WTC11 (cell line): ENCODE measurements at regions not wholly inside any gene's neighbourhood (a gene's known extent, or its start where the extent isn't known, plus 50 kb on each side); places are given as distances from the start of the nearest gene placed in this dataset.

ENCODE experiments used
- ATAC-seq: fragments of 200-7000 bp; cut with Tn5 transposase; 2 replicates; pipeline ENCODE4 v1.10.0; 2021; ENCODE audit warnings: mild to moderate bottlenecking, moderate library complexity
- CTCF ChIA-PET: fragments of 300-600 bp; sonication (Branson Sonifier 250); formaldehyde crosslinking; loops from one replicate; lab custom pipeline; 2021; ENCODE audit warnings: antibody characterized with exemption; lab: Charles Lee
- POLR2A ChIA-PET: fragments of 350-600 bp; sonication (Branson Sonifier 250); formaldehyde crosslinking; loops from one replicate; lab custom pipeline; 2021; ENCODE audit warnings: antibody characterized with exemption; lab: Charles Lee
- DNase-seq: peaks from one replicate; pipeline ENCODE4 v3.0.0; 2021; ENCODE audit warnings: low spot score
- H3K27ac Mint-ChIP-seq: 2 replicates; pipeline ENCODE4 v1.8.0; 2021; ENCODE audit warnings: mixed read lengths
- H3K27me3 Mint-ChIP-seq: 2 replicates; pipeline ENCODE4 v1.8.0; 2021; ENCODE audit warnings: low read depth, mild to moderate bottlenecking, moderate library complexity, mixed read lengths
- H3K36me3 Mint-ChIP-seq: 2 replicates; pipeline ENCODE4 v1.8.0; 2021; ENCODE audit warnings: mixed read lengths
- H3K4me1 Mint-ChIP-seq: 2 replicates; pipeline ENCODE4 v1.8.0; 2022; ENCODE audit warnings: mixed read lengths
- H3K4me3 Mint-ChIP-seq: 2 replicates; pipeline ENCODE4 v1.8.0; 2021; ENCODE audit warnings: mild to moderate bottlenecking, moderate library complexity, mixed read lengths
- H3K9me3 Mint-ChIP-seq: 2 replicates; pipeline ENCODE4 v1.8.0; 2021; ENCODE audit warnings: mixed read lengths
- EMX1 ChIP-seq: fragments of 250-450 bp; sonication (Bioruptor Pico); IDR thresholded peaks from 2 replicates; pipeline ENCODE4 v1.8.0; 2021; ENCODE audit warnings: mild to moderate bottlenecking
- ESRRA ChIP-seq: sonication (generic); formaldehyde crosslinking; IDR thresholded peaks from 2 replicates; pipeline ENCODE4 v1.8.1; 2022; ENCODE audit warnings: mild to moderate bottlenecking, missing genetic modification reagents, borderline replicate concordance
- FOXK1 ChIP-seq: sonication (generic); formaldehyde crosslinking; IDR thresholded peaks from 2 replicates; pipeline ENCODE4 v1.8.0; 2022; ENCODE audit warnings: mild to moderate bottlenecking, moderate library complexity, missing genetic modification reagents
- NFATC4 ChIP-seq: fragments of 250-450 bp; sonication (Bioruptor Pico); IDR thresholded peaks from 2 replicates; pipeline ENCODE4 v1.9.0; 2021; ENCODE audit warnings: mild to moderate bottlenecking
- NFE2L1 ChIP-seq: sonication (generic); formaldehyde crosslinking; IDR thresholded peaks from 2 replicates; pipeline ENCODE4 v1.8.1; 2023; ENCODE audit warnings: missing genetic modification reagents
- NR3C1 ChIP-seq: sonication (generic); formaldehyde crosslinking; conservative IDR thresholded peaks from 2 replicates; pipeline ENCODE4 v1.8.1; 2023; ENCODE audit warnings: low read depth, mild to moderate bottlenecking, missing genetic modification reagents
- OVOL2 ChIP-seq: fragments of 250-450 bp; sonication (Bioruptor Pico); IDR thresholded peaks from 2 replicates; pipeline ENCODE4 v1.9.0; 2021; ENCODE audit warnings: mild to moderate bottlenecking, borderline replicate concordance
- PRRX2 ChIP-seq: fragments of 250-450 bp; sonication (Bioruptor Pico); IDR thresholded peaks from 2 replicates; pipeline ENCODE4 v1.8.0; 2021; ENCODE audit warnings: mild to moderate bottlenecking
- RELA ChIP-seq: sonication (generic); formaldehyde crosslinking; IDR thresholded peaks from 2 replicates; pipeline ENCODE4 v1.8.1; 2022; ENCODE audit warnings: missing genetic modification reagents, mild to moderate bottlenecking, borderline replicate concordance
- SMAD3 ChIP-seq: sonication (generic); formaldehyde crosslinking; IDR thresholded peaks from 2 replicates; pipeline ENCODE4 v1.8.0; 2022; ENCODE audit warnings: missing genetic modification reagents, mild to moderate bottlenecking, borderline replicate concordance
- SMAD4 ChIP-seq: sonication (generic); formaldehyde crosslinking; IDR thresholded peaks from 2 replicates; pipeline ENCODE4 v1.8.0; 2022; ENCODE audit warnings: mild to moderate bottlenecking, missing genetic modification reagents
- USF1 ChIP-seq: sonication (generic); formaldehyde crosslinking; IDR thresholded peaks from 2 replicates; pipeline ENCODE4 v1.8.0; 2022; ENCODE audit warnings: mild to moderate bottlenecking, missing genetic modification reagents
- ZBTB21 ChIP-seq: sonication (generic); formaldehyde crosslinking; IDR thresholded peaks from 2 replicates; pipeline ENCODE4 v1.8.1; 2023; ENCODE audit warnings: mild to moderate bottlenecking, missing genetic modification reagents, borderline replicate concordance
- ZNF232 ChIP-seq: sonication (generic); formaldehyde crosslinking; IDR thresholded peaks from 2 replicates; pipeline ENCODE4 v1.8.0; 2022; ENCODE audit warnings: mild to moderate bottlenecking, missing genetic modification reagents
- ZNF532 ChIP-seq: fragments of 250-450 bp; sonication (Bioruptor Pico); IDR thresholded peaks from 2 replicates; pipeline ENCODE4 v1.9.0; 2021; ENCODE audit warnings: mild to moderate bottlenecking, borderline replicate concordance
- ZNF671 ChIP-seq: fragments of 250-450 bp; sonication (Bioruptor Pico); IDR thresholded peaks from 2 replicates; pipeline ENCODE4 v1.8.0; 2021; ENCODE audit warnings: mild to moderate bottlenecking
- TF ChIP-seq, protein P1 (sequence below): sonication (generic); formaldehyde crosslinking; IDR thresholded peaks from 2 replicates; pipeline ENCODE4 v1.8.1; 2023; ENCODE audit warnings: mild to moderate bottlenecking, missing genetic modification reagents
- TF ChIP-seq, protein P2 (sequence below): sonication (generic); formaldehyde crosslinking; IDR thresholded peaks from 2 replicates; pipeline ENCODE4 v1.8.0; 2022; ENCODE audit warnings: mild to moderate bottlenecking, missing genetic modification reagents
- TF ChIP-seq, protein P3 (sequence below): sonication (generic); formaldehyde crosslinking; IDR thresholded peaks from 2 replicates; pipeline ENCODE4 v1.8.1; 2023; ENCODE audit warnings: mild to moderate bottlenecking, missing genetic modification reagents, moderate library complexity
- TF ChIP-seq, protein P4 (sequence below): fragments of 200-600 bp; IDR thresholded peaks from 2 replicates; pipeline ENCODE4 v1.8.0; 2022; ENCODE audit warnings: antibody characterized with exemption
- TF ChIP-seq, protein P5 (sequence below): sonication (generic); formaldehyde crosslinking; IDR thresholded peaks from 2 replicates; pipeline ENCODE4 v1.8.1; 2023; ENCODE audit warnings: mild to moderate bottlenecking, missing genetic modification reagents

GRCh38 chr6:113522376-113522775, 334.8 kb upstream of the MARCKS start (continued):
- TF ChIP-seq ZNF532 (CRISPR knock-in tag) (no peak), ZBTB21 (CRISPR knock-in tag) (no peak), OVOL2 (CRISPR knock-in tag) (no peak)

DNA sequence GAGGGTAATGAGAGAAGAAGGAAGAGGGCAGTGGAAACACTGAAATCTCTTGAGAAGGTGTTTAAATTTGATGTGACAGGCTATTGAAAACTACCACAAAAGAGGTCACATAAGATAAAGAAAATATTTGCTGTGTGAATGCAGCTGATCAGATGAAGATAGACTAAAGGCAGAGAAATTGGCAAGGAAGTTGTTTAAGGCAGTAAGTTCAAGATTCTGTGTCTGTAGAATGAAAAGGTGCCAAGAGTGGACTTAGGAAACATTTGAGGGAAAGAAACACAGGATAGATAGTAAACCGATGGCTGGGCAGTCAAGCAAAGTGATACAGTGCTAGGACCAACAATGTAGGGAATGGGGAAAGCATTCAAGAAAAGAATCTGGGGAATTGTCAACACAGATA, 332.3 kb upstream of the MARCKS start:
- Mint-ChIP-seq H3K27me3 (no peaks in the 10 kb centered on the region), H3K9me3 (no peaks in the 10 kb centered on the region; the same call in 1 of the 2 replicates), H3K36me3 (no peaks in the 10 kb centered on the region), H3K4me3 (no peak overlapping the region), H3K27ac (no peak overlapping the region), H3K4me1 (no peaks in the 10 kb centered on the region)
- TF ChIP-seq, protein P1, sequence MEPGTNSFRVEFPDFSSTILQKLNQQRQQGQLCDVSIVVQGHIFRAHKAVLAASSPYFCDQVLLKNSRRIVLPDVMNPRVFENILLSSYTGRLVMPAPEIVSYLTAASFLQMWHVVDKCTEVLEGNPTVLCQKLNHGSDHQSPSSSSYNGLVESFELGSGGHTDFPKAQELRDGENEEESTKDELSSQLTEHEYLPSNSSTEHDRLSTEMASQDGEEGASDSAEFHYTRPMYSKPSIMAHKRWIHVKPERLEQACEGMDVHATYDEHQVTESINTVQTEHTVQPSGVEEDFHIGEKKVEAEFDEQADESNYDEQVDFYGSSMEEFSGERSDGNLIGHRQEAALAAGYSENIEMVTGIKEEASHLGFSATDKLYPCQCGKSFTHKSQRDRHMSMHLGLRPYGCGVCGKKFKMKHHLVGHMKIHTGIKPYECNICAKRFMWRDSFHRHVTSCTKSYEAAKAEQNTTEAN (CRISPR knock-in tag): no peak
- TF ChIP-seq ZNF671 (no peak), SMAD4 (CRISPR knock-in tag) (no peak), ESRRA (no peak), NFATC4 (CRISPR knock-in tag) (no peak), RELA (CRISPR knock-in tag) (no peak), SMAD3 (CRISPR knock-in tag) (no peak), ZNF232 (CRISPR knock-in tag) (no peak), PRRX2 (CRISPR knock-in tag) (no peak), NFE2L1 (CRISPR knock-in tag) (no peak), EMX1 (CRISPR knock-in tag) (no peak), USF1 (CRISPR knock-in tag) (no peak), NR3C1 (no peak), OVOL2 (CRISPR knock-in tag) (no peak), FOXK1 (no peak)
- TF ChIP-seq, protein P2, sequence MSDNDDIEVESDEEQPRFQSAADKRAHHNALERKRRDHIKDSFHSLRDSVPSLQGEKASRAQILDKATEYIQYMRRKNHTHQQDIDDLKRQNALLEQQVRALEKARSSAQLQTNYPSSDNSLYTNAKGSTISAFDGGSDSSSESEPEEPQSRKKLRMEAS (CRISPR knock-in tag): no peak
- TF ChIP-seq, protein P3, sequence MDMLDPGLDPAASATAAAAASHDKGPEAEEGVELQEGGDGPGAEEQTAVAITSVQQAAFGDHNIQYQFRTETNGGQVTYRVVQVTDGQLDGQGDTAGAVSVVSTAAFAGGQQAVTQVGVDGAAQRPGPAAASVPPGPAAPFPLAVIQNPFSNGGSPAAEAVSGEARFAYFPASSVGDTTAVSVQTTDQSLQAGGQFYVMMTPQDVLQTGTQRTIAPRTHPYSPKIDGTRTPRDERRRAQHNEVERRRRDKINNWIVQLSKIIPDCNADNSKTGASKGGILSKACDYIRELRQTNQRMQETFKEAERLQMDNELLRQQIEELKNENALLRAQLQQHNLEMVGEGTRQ (CRISPR knock-in tag): no peak
- TF ChIP-seq, protein P4, sequence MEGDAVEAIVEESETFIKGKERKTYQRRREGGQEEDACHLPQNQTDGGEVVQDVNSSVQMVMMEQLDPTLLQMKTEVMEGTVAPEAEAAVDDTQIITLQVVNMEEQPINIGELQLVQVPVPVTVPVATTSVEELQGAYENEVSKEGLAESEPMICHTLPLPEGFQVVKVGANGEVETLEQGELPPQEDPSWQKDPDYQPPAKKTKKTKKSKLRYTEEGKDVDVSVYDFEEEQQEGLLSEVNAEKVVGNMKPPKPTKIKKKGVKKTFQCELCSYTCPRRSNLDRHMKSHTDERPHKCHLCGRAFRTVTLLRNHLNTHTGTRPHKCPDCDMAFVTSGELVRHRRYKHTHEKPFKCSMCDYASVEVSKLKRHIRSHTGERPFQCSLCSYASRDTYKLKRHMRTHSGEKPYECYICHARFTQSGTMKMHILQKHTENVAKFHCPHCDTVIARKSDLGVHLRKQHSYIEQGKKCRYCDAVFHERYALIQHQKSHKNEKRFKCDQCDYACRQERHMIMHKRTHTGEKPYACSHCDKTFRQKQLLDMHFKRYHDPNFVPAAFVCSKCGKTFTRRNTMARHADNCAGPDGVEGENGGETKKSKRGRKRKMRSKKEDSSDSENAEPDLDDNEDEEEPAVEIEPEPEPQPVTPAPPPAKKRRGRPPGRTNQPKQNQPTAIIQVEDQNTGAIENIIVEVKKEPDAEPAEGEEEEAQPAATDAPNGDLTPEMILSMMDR: no peak
- TF ChIP-seq, protein P5, sequence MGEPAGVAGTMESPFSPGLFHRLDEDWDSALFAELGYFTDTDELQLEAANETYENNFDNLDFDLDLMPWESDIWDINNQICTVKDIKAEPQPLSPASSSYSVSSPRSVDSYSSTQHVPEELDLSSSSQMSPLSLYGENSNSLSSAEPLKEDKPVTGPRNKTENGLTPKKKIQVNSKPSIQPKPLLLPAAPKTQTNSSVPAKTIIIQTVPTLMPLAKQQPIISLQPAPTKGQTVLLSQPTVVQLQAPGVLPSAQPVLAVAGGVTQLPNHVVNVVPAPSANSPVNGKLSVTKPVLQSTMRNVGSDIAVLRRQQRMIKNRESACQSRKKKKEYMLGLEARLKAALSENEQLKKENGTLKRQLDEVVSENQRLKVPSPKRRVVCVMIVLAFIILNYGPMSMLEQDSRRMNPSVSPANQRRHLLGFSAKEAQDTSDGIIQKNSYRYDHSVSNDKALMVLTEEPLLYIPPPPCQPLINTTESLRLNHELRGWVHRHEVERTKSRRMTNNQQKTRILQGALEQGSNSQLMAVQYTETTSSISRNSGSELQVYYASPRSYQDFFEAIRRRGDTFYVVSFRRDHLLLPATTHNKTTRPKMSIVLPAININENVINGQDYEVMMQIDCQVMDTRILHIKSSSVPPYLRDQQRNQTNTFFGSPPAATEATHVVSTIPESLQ (CRISPR knock-in tag): no peak
- DNase-seq (no peak), ATAC-seq (no peak)
- ChIA-PET CTCF (no interaction called here), POLR2A (no interaction called here)
